ENCODE measurements at regions not wholly inside any gene's neighbourhood (a gene's known extent, or its start where the extent isn't known, plus 50 kb on each side); places are given as distances from the start of the nearest gene placed in this dataset.

GRCh38 chr14:38505221-38505972 is 249.5 kb upstream of the CLEC14A start:
- TF ChIP-seq GATA3 (IDR thresholded peaks at IDR 0.05; ENCODE audit: low read depth, low read length) = no peak
- TF ChIP-seq GATA2 (IDR thresholded peaks at IDR 0.05; ENCODE audit: low read depth, low read length) = no peak

GRCh38 chr14:38504175-38504574 is 248.3 kb upstream of the CLEC14A start:
- TF ChIP-seq GATA3 (IDR thresholded peaks at IDR 0.05; ENCODE audit: low read depth, low read length) (no peak), GATA2 (IDR thresholded peaks at IDR 0.05; ENCODE audit: low read depth, low read length) (no peak)

GRCh38 chr14:38502239-38502638 is 246.3 kb upstream of the CLEC14A start:
- TF ChIP-seq GATA2 (IDR thresholded peaks at IDR 0.05; ENCODE audit: low read depth, low read length) (no peak), GATA3 (IDR thresholded peaks at IDR 0.05; ENCODE audit: low read depth, low read length) (no peak)

- TF ChIP-seq GATA2 (IDR thresholded peaks at IDR 0.05; ENCODE audit: low read depth, low read length) = no peak
- TF ChIP-seq GATA3 (IDR thresholded peaks at IDR 0.05; ENCODE audit: low read depth, low read length) = no peak
Observed at GRCh38 chr14:38500125-38500524, 244.2 kb upstream of the CLEC14A start.

- no peak for TF ChIP-seq GATA3 (IDR thresholded peaks at IDR 0.05; ENCODE audit: low read depth, low read length)
- TF ChIP-seq GATA2 (IDR thresholded peaks at IDR 0.05; ENCODE audit: low read depth, low read length) = no peak
Observed at GRCh38 chr14:38496092-38496491, 240.2 kb upstream of the CLEC14A start.

GRCh38 chr14:38490273-38490672 is 234.4 kb upstream of the CLEC14A start:
- TF ChIP-seq GATA3 (IDR thresholded peaks at IDR 0.05; ENCODE audit: low read depth, low read length) = no peak
- no peak for TF ChIP-seq GATA2 (IDR thresholded peaks at IDR 0.05; ENCODE audit: low read depth, low read length)

- no peak for TF ChIP-seq GATA2 (IDR thresholded peaks at IDR 0.05; ENCODE audit: low read depth, low read length)
- no peak for TF ChIP-seq GATA3 (IDR thresholded peaks at IDR 0.05; ENCODE audit: low read depth, low read length)
Observed at GRCh38 chr14:38485026-38485425, 229.1 kb upstream of the CLEC14A start.

- TF ChIP-seq GATA3 (IDR thresholded peaks at IDR 0.05; ENCODE audit: low read depth, low read length) (no peak), GATA2 (IDR thresholded peaks at IDR 0.05; ENCODE audit: low read depth, low read length) (no peak)
Observed at GRCh38 chr14:38481952-38482678, 226.2 kb upstream of the CLEC14A start.

- no peak for TF ChIP-seq GATA2 (IDR thresholded peaks at IDR 0.05; ENCODE audit: low read depth, low read length)
- no peak for TF ChIP-seq GATA3 (IDR thresholded peaks at IDR 0.05; ENCODE audit: low read depth, low read length)
Observed at GRCh38 chr14:38469156-38469555, 213.3 kb upstream of the CLEC14A start.

GRCh38 chr14:38442208-38442607 is 186.3 kb upstream of the CLEC14A start:
- no peak for TF ChIP-seq GATA2 (IDR thresholded peaks at IDR 0.05; ENCODE audit: low read depth, low read length)
- TF ChIP-seq GATA3 (IDR thresholded peaks at IDR 0.05; ENCODE audit: low read depth, low read length) = no peak

GRCh38 chr14:38432186-38432585 is 176.3 kb upstream of the CLEC14A start:
- TF ChIP-seq GATA3 (IDR thresholded peaks at IDR 0.05; ENCODE audit: low read depth, low read length) = no peak
- no peak for TF ChIP-seq GATA2 (IDR thresholded peaks at IDR 0.05; ENCODE audit: low read depth, low read length)

- no peak for TF ChIP-seq GATA3 (IDR thresholded peaks at IDR 0.05; ENCODE audit: low read depth, low read length)
- no peak for TF ChIP-seq GATA2 (IDR thresholded peaks at IDR 0.05; ENCODE audit: low read depth, low read length)
Observed at GRCh38 chr14:38431156-38431555, 175.3 kb upstream of the CLEC14A start.

- TF ChIP-seq GATA2 (IDR thresholded peaks at IDR 0.05; ENCODE audit: low read depth, low read length) = no peak
- no peak for TF ChIP-seq GATA3 (IDR thresholded peaks at IDR 0.05; ENCODE audit: low read depth, low read length)
Observed at GRCh38 chr14:38430522-38430921, 174.6 kb upstream of the CLEC14A start.

- TF ChIP-seq GATA3 (IDR thresholded peaks at IDR 0.05; ENCODE audit: low read depth, low read length) = no peak
- no peak for TF ChIP-seq GATA2 (IDR thresholded peaks at IDR 0.05; ENCODE audit: low read depth, low read length)
Observed at GRCh38 chr14:38425324-38425976, 169.6 kb upstream of the CLEC14A start.

Measured in SH-SY5Y (cell line).